ENCODE measurements at regions not wholly inside any gene's neighbourhood (a gene's known extent, or its start where the extent isn't known, plus 50 kb on each side); places are given as distances from the start of the nearest gene placed in this dataset.
"Not testable (repeated sequence)": the region's sequence is repeated elsewhere in the genome, so short reads cannot be mapped to it uniquely, and the experiment has no call there.

- in situ Hi-C loops (cut with MboI; ENCODE audit: low pct_unique_long_range_greater_than_20kb, low sequenced_read_pairs, unreplicated experiment), result no loop called here
- no peak for DNase-seq (ENCODE audit: low spot score)
These were observed 102.6 kb downstream of the CAAP1 start for GRCh38 chr9:26789959-26790358.

DNA sequence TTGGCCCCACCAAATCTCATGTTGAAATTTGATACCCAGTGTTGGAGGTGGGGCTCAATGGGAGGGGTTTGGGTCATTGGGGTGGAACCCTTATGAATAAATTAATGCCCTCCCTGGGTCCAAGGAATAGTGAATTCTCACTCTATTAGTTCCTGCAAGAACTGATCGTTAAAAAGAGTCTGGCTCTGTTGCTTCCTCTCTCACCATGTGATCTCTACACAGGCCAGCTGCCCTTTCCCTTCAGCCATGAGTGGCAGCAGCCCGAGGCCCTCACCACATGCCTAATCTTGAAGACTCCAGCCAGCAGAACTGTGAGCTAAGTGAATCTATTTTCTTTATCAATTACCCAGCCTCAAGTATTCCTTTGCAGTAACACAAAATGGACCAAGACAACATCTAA lies 106.0 kb downstream of the CAAP1 start:
- DNase-seq (ENCODE audit: low spot score), result no peak
- in situ Hi-C loops (cut with MboI; ENCODE audit: low pct_unique_long_range_greater_than_20kb, low sequenced_read_pairs, unreplicated experiment), result no loop called here
- TF ChIP-seq, protein P1, sequence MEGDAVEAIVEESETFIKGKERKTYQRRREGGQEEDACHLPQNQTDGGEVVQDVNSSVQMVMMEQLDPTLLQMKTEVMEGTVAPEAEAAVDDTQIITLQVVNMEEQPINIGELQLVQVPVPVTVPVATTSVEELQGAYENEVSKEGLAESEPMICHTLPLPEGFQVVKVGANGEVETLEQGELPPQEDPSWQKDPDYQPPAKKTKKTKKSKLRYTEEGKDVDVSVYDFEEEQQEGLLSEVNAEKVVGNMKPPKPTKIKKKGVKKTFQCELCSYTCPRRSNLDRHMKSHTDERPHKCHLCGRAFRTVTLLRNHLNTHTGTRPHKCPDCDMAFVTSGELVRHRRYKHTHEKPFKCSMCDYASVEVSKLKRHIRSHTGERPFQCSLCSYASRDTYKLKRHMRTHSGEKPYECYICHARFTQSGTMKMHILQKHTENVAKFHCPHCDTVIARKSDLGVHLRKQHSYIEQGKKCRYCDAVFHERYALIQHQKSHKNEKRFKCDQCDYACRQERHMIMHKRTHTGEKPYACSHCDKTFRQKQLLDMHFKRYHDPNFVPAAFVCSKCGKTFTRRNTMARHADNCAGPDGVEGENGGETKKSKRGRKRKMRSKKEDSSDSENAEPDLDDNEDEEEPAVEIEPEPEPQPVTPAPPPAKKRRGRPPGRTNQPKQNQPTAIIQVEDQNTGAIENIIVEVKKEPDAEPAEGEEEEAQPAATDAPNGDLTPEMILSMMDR (IDR thresholded peaks at IDR 0.05; ENCODE audit: extremely low read depth, insufficient read depth, missing control alignments), result no peak

More at GRCh38 chr9:26789959-26790358, 102.6 kb downstream of the CAAP1 start:
- TF ChIP-seq, protein P1 (IDR thresholded peaks at IDR 0.05; ENCODE audit: extremely low read depth, insufficient read depth, missing control alignments), result no peak

GRCh38 chr9:26782899-26783298 lies 109.7 kb downstream of the CAAP1 start:
- TF ChIP-seq, protein P1 (IDR thresholded peaks at IDR 0.05; ENCODE audit: extremely low read depth, insufficient read depth, missing control alignments), result no peak
- in situ Hi-C loops (cut with MboI; ENCODE audit: low pct_unique_long_range_greater_than_20kb, low sequenced_read_pairs, unreplicated experiment), result no loop called here
- no peak for DNase-seq (ENCODE audit: low spot score)

GRCh38 chr9:26781906-26782305 lies 110.7 kb downstream of the CAAP1 start:
- no peak for DNase-seq (ENCODE audit: low spot score)
- TF ChIP-seq, protein P1 (IDR thresholded peaks at IDR 0.05; ENCODE audit: extremely low read depth, insufficient read depth, missing control alignments), result no peak
- in situ Hi-C loops (cut with MboI; ENCODE audit: low pct_unique_long_range_greater_than_20kb, low sequenced_read_pairs, unreplicated experiment), result no loop called here

DNA sequence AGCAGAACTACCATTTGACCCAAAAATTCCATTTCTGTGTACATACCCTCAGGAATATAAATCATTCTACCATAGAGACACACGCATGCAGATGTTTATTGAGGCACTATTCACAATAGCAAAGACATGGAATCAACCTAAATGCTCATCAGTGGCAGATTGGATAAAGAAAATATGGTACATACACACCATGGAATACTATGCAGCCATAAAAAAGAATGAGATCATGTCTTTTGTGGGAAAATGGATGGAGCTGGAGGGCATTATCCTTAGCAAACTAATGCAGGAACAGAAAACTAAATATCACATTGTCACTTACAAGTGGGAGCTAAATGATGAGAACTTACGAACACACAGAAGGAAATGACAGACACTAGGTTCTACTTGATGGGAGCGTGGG lies 112.3 kb downstream of the CAAP1 start:
- in situ Hi-C loops (cut with MboI; ENCODE audit: low pct_unique_long_range_greater_than_20kb, low sequenced_read_pairs, unreplicated experiment); DNase-seq (ENCODE audit: low spot score): not testable (repeated sequence)

GRCh38 chr9:26779062-26779461 lies 113.5 kb downstream of the CAAP1 start:
- TF ChIP-seq, protein P1 (IDR thresholded peaks at IDR 0.05; ENCODE audit: extremely low read depth, insufficient read depth, missing control alignments), result no peak
- no peak for DNase-seq (ENCODE audit: low spot score)
- in situ Hi-C loops (cut with MboI; ENCODE audit: low pct_unique_long_range_greater_than_20kb, low sequenced_read_pairs, unreplicated experiment), result no loop called here

GRCh38 chr9:26775391-26775790 lies 117.2 kb downstream of the CAAP1 start:
- DNase-seq (ENCODE audit: low spot score), result no peak
- in situ Hi-C loops (cut with MboI; ENCODE audit: low pct_unique_long_range_greater_than_20kb, low sequenced_read_pairs, unreplicated experiment), result no loop called here
- TF ChIP-seq, protein P1 (IDR thresholded peaks at IDR 0.05; ENCODE audit: extremely low read depth, insufficient read depth, missing control alignments), result no peak

All from GM13977 (cell line).